ENCODE measurements at regions not wholly inside any gene's neighbourhood (a gene's known extent, or its start where the extent isn't known, plus 50 kb on each side); places are given as distances from the start of the nearest gene placed in this dataset.
"Not testable (repeated sequence)": the region's sequence is repeated elsewhere in the genome, so short reads cannot be mapped to it uniquely, and the experiment has no call there.

DNA sequence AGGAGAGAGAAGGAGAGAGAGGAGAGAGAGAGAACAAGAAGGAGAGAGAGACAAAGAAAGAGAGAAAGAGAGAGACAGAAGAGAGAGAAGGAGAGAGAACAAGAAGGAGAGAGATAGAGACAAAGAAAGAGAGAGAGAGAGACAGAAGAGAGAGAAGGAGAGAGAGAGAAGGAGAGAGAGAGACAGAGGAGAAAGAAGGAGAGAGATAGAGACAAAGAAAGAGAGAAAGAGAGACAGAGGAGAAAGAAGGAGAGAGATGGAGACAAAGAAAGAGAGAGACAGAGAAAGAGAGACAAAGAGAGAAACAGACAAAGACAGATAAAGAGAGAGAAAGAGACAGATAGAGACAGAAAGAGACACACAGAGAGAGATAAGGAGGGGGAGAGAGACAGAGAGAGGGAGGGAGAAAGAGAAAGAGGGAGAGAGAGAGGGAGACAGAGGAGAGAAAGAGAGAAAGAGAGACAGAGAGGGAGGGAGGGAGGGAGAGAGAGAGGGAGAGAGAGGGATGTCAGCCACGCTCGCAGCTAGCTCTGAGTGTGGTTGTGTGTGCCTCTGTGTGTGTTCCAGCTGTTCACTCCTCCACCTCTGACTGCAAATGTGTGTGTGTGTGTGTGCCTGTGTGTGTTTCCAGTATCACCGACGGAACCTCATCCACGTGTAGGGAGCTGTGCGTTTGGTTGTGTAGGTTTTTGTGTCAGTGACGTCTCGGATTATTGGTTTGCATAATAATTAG, 105.8 kb downstream of the CRLF2 start:
- no peaks in the 10 kb centered on the region for H3K36me3 ChIP-seq (ENCODE audit: control insufficient read depth in 2 of 2, insufficient read depth in 2 of 2, low read length in 1 of 2)
- no peak overlapping the region for H3K27ac ChIP-seq (ENCODE audit: low read depth in 1 of 2, low read length in 1 of 2)
- WGBS, result 30% methylated on average over 8 of the region's 8 CpGs
- no peaks in the 10 kb centered on the region for H3K9me3 ChIP-seq (ENCODE audit: control insufficient read depth in 2 of 2, insufficient read depth in 1 of 2, low read length in 1 of 2)
- H3K4me1 ChIP-seq (ENCODE audit: control insufficient read depth in 2 of 2, insufficient read depth in 2 of 2, low read length in 2 of 2), result no peaks in the 10 kb centered on the region
- H3K4me3 ChIP-seq (ENCODE audit: low read length in 2 of 2), result no peak overlapping the region
- DNase-seq (ENCODE audit: low read depth in 6 of 9, low spot score in 9 of 9), result no peak
- peaks cover 2 to 21% of the 10 kb centered on the region in 2 donors for H3K27me3 ChIP-seq (ENCODE audit: control insufficient read depth in 2 of 2, insufficient read depth in 1 of 2, low read length in 1 of 2)

DNA sequence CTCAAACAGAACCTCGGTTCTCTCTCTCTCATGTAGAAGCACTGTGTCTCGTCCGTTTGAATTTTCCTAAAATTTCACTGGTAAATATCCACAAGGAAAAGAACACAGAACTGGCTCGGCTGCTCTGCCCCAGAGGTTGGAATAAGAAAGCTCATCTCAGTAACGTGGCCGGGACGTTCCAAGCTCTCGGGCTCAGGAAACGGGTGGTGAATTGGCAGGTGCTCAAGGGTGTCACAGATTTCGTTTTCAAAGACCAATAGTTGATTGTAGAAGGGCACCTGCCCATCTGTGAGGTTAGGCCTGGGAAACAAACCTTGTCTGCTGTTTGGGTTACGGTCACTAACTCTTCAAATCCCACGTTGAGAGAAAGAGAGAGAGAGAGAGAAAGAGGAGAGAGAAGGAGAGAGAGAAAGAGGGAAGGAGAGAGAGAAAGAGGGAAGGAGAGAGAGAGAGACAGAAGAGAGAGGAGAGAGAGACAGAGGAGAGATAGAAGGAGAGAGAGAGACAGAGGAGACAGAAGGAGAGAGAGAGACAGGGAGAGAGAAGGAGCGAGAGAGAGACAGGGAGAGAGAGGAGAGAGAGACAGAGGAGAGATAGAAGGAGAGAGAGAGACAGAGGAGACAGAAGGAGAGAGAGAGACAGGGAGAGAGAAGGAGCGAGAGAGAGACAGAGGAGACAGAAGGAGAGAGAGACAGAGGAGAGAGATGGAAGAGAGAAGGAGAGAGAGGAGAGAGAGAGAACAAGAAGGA, 106.6 kb downstream of the CRLF2 start:
- Histone ChIP-seq H3K27ac (ENCODE audit: low read depth in 1 of 2, low read length in 1 of 2) (no peak overlapping the region), H3K36me3 (ENCODE audit: control insufficient read depth in 2 of 2, insufficient read depth in 2 of 2, low read length in 1 of 2) (no peaks in the 10 kb centered on the region), H3K4me1 (ENCODE audit: control insufficient read depth in 2 of 2, insufficient read depth in 2 of 2, low read length in 2 of 2) (no peaks in the 10 kb centered on the region), H3K9me3 (ENCODE audit: control insufficient read depth in 2 of 2, insufficient read depth in 1 of 2, low read length in 1 of 2) (no peaks in the 10 kb centered on the region), H3K27me3 (ENCODE audit: control insufficient read depth in 2 of 2, insufficient read depth in 1 of 2, low read length in 1 of 2) (peaks cover 0 to 14% of the 10 kb centered on the region in 2 donors), H3K4me3 (ENCODE audit: low read length in 2 of 2) (no peak overlapping the region)
- DNase-seq (ENCODE audit: low read depth in 6 of 9, low spot score in 9 of 9), result no peak
- WGBS, result 59% methylated on average over 14 of the region's 14 CpGs

DNA sequence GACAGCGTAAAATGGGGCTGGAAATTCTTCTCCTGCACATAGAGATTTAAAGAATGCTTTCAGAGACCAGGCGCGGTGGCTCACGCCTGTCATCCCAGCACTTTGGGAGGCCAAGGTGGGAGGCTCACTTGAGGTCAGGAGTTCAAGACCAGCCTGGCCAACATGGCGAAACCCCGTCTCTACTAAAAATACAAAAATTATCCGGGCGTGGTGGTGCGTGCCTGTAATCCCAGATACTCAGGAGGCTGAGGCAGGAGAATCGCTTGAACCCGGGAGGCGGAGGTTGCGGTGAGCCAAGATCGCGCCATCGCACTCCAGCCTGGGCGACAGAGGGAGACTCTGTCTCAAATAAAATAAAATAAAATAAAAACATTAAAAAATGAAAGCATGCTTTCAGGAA, 107.4 kb downstream of the CRLF2 start:
- not testable (repeated sequence) for H3K9me3 ChIP-seq (ENCODE audit: control insufficient read depth in 2 of 2, insufficient read depth in 1 of 2, low read length in 1 of 2); H3K4me1 ChIP-seq (ENCODE audit: control insufficient read depth in 2 of 2, insufficient read depth in 2 of 2, low read length in 2 of 2); DNase-seq (ENCODE audit: low read depth in 6 of 9, low spot score in 9 of 9); H3K4me3 ChIP-seq (ENCODE audit: low read length in 2 of 2); H3K27ac ChIP-seq (ENCODE audit: low read depth in 1 of 2, low read length in 1 of 2); H3K36me3 ChIP-seq (ENCODE audit: control insufficient read depth in 2 of 2, insufficient read depth in 2 of 2, low read length in 1 of 2)
- H3K27me3 ChIP-seq (ENCODE audit: control insufficient read depth in 2 of 2, insufficient read depth in 1 of 2, low read length in 1 of 2), result peaks cover 0 to 13% of the 10 kb centered on the region in 2 donors
- WGBS, result 97% methylated on average over 17 of the region's 17 CpGs

DNA sequence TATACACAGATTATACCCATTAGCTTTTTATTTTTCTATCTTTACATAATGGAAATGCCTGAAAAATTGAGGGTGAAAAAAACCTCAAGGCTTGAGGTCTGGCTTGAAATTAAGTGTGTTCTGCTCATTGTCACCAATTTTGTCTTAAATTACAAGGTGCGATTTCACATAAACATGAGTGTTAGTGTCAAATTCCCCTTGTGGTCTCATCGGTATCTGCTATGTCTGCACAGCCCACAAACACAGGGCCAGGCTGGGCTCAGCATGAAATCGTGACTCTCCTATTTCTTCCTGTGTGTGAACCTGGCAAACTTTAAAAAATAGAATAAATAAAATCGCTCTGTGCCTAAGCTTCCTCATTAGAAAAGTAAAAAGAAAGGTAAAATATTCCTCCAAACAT, 109.1 kb downstream of the CRLF2 start:
- no peaks in the 10 kb centered on the region for H3K9me3 ChIP-seq (ENCODE audit: control insufficient read depth in 2 of 2, insufficient read depth in 1 of 2, low read length in 1 of 2)
- 77% methylated on average over 4 of the region's 4 CpGs for WGBS
- H3K4me1 ChIP-seq (ENCODE audit: control insufficient read depth in 2 of 2, insufficient read depth in 2 of 2, low read length in 2 of 2), result no peaks in the 10 kb centered on the region
- H3K27me3 ChIP-seq (ENCODE audit: control insufficient read depth in 2 of 2, insufficient read depth in 1 of 2, low read length in 1 of 2), result peaks cover 0 to 6% of the 10 kb centered on the region in 2 donors
- H3K36me3 ChIP-seq (ENCODE audit: control insufficient read depth in 2 of 2, insufficient read depth in 2 of 2, low read length in 1 of 2), result no peaks in the 10 kb centered on the region
- DNase-seq (ENCODE audit: low read depth in 6 of 9, low spot score in 9 of 9), result no peak
- H3K4me3 ChIP-seq (ENCODE audit: low read length in 2 of 2), result no peak overlapping the region
- H3K27ac ChIP-seq (ENCODE audit: low read depth in 1 of 2, low read length in 1 of 2), result no peak overlapping the region

DNA sequence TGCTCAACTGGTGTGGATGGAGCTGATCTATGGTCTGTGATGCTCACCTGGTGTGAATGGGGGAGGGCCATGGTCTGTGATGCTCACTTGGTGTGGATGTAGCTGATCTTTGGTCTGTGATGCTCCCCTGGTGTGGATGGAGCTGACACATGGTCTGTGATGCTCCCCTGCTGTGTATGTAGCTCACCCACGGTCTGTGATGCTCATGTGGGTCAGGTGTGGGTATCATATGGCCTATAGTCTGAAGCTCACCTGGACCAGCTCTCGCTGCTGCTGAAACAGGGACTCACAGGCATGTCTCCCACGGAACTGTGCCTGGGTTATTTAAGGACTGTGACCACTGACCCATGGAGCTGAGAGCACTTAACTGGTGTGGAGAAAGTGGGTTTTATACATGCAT, 109.7 kb downstream of the CRLF2 start:
- Histone ChIP-seq H3K9me3 (ENCODE audit: control insufficient read depth in 2 of 2, insufficient read depth in 1 of 2, low read length in 1 of 2) (peaks cover 0 to 2% of the 10 kb centered on the region in 2 donors), H3K36me3 (ENCODE audit: control insufficient read depth in 2 of 2, insufficient read depth in 2 of 2, low read length in 1 of 2) (no peaks in the 10 kb centered on the region), H3K4me1 (ENCODE audit: control insufficient read depth in 2 of 2, insufficient read depth in 2 of 2, low read length in 2 of 2) (no peaks in the 10 kb centered on the region), H3K27me3 (ENCODE audit: control insufficient read depth in 2 of 2, insufficient read depth in 1 of 2, low read length in 1 of 2) (peaks cover 0 to 4% of the 10 kb centered on the region in 2 donors), H3K4me3 (ENCODE audit: low read length in 2 of 2) (no peak overlapping the region), H3K27ac (ENCODE audit: low read depth in 1 of 2, low read length in 1 of 2) (no peak overlapping the region)
- 74% methylated on average over 3 of the region's 3 CpGs for WGBS
- DNase-seq (ENCODE audit: low read depth in 6 of 9, low spot score in 9 of 9), result no peak

DNA sequence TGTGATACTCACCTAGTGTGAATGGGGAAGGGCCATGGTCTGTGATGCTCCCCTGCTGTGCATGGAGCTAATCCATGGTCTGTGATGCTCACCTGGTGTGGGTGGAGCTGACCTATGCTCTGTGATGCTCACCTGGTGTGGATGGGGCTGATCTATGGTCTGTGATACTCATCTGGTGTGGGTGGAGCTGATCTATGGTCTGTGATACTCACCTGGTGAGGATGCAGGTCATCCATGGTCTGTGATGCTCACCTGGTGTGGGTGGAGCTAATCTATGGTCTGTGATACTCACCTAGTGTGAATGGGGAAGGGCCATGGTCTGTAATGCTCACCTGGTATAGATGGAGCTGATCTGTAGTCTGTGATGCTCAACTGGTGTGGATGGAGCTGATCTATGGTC, 110.2 kb downstream of the CRLF2 start:
- not testable (repeated sequence) for H3K4me1 ChIP-seq (ENCODE audit: control insufficient read depth in 2 of 2, insufficient read depth in 2 of 2, low read length in 2 of 2); DNase-seq (ENCODE audit: low read depth in 6 of 9, low spot score in 9 of 9); H3K27me3 ChIP-seq (ENCODE audit: control insufficient read depth in 2 of 2, insufficient read depth in 1 of 2, low read length in 1 of 2); H3K27ac ChIP-seq (ENCODE audit: low read depth in 1 of 2, low read length in 1 of 2); H3K4me3 ChIP-seq (ENCODE audit: low read length in 2 of 2); H3K36me3 ChIP-seq (ENCODE audit: control insufficient read depth in 2 of 2, insufficient read depth in 2 of 2, low read length in 1 of 2); H3K9me3 ChIP-seq (ENCODE audit: control insufficient read depth in 2 of 2, insufficient read depth in 1 of 2, low read length in 1 of 2)

DNA sequence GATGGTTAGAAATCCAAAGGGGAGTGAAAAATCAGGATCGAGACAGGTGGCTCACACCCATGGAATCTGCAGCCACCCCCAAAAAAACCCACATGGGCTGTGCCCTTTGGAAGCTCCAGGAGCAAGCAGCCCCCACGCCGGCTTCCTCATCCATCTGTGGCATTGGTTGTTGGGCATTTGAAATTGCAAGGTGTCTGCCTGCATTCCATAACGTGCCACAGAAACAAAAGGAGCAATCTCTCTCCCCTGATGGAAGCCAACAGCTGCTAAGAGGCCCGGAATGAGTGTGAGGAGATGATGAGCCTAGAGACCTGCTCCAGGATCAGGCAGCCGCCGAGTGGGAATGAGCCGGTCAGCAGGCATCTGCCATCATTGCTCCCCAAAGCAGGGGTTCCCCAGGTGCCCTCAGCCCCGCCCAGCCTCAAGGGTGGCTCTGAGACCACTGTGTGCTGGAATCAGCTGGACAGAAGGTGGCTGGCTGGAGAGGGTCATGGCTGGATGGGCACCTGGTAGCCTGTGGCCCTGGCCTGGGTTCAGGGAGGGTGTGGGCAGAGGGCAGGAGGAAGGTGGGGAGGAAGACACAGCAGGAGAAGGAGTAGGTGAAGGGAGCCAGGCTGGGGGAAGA, 113.2 kb downstream of the CRLF2 start:
- WGBS, result 90% methylated on average over 9 of the region's 9 CpGs
- no peak overlapping the region for H3K4me3 ChIP-seq (ENCODE audit: low read length in 2 of 2)
- no peaks in the 10 kb centered on the region for H3K27me3 ChIP-seq (ENCODE audit: control insufficient read depth in 2 of 2, insufficient read depth in 1 of 2, low read length in 1 of 2)
- H3K27ac ChIP-seq (ENCODE audit: low read depth in 1 of 2, low read length in 1 of 2), result no peak overlapping the region
- peaks cover 3 to 10% of the 10 kb centered on the region in 2 donors for H3K9me3 ChIP-seq (ENCODE audit: control insufficient read depth in 2 of 2, insufficient read depth in 1 of 2, low read length in 1 of 2)
- H3K4me1 ChIP-seq (ENCODE audit: control insufficient read depth in 2 of 2, insufficient read depth in 2 of 2, low read length in 2 of 2), result no peaks in the 10 kb centered on the region
- no peaks in the 10 kb centered on the region for H3K36me3 ChIP-seq (ENCODE audit: control insufficient read depth in 2 of 2, insufficient read depth in 2 of 2, low read length in 1 of 2)
- DNase-seq (ENCODE audit: low read depth in 6 of 9, low spot score in 9 of 9), result no peak

DNA sequence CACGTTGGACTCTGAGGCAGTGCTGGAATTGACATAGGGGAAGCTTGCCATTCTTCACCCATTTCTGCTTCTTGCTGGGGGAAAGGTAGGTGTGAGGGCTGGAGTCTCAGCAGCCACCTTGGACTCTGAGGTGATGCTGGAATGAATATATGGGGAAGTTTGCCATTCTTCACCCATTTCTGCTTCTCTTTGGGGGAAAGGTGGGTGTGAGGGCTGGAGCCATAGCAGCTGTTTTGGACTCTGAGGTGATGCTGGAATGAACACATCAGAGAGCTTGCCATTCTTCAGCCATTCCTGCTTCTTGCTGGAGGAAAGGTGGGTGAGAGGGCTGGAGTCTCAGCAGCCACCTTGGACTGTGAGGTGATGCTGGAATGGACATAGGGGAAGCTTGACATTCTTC, 115.1 kb downstream of the CRLF2 start:
- no peaks in the 10 kb centered on the region for H3K27me3 ChIP-seq (ENCODE audit: control insufficient read depth in 2 of 2, insufficient read depth in 1 of 2, low read length in 1 of 2)
- no peaks in the 10 kb centered on the region for H3K4me1 ChIP-seq (ENCODE audit: control insufficient read depth in 2 of 2, insufficient read depth in 2 of 2, low read length in 2 of 2)
- H3K9me3 ChIP-seq (ENCODE audit: control insufficient read depth in 2 of 2, insufficient read depth in 1 of 2, low read length in 1 of 2), result peaks cover 3 to 10% of the 10 kb centered on the region in 2 donors
- WGBS, result 97% methylated on average over 1 of the region's 1 CpG
- no peak for DNase-seq (ENCODE audit: low read depth in 6 of 9, low spot score in 9 of 9)
- H3K36me3 ChIP-seq (ENCODE audit: control insufficient read depth in 2 of 2, insufficient read depth in 2 of 2, low read length in 1 of 2), result no peaks in the 10 kb centered on the region
- no peak overlapping the region for H3K4me3 ChIP-seq (ENCODE audit: low read length in 2 of 2)
- no peak overlapping the region for H3K27ac ChIP-seq (ENCODE audit: low read depth in 1 of 2, low read length in 1 of 2)

Data from thymus (tissue), 11 donors.